ENCODE measurements at regions not wholly inside any gene's neighbourhood (a gene's known extent, or its start where the extent isn't known, plus 50 kb on each side); places are given as distances from the start of the nearest gene placed in this dataset.
"Not testable (repeated sequence)": the region's sequence is repeated elsewhere in the genome, so short reads cannot be mapped to it uniquely, and the experiment has no call there.

DNA sequence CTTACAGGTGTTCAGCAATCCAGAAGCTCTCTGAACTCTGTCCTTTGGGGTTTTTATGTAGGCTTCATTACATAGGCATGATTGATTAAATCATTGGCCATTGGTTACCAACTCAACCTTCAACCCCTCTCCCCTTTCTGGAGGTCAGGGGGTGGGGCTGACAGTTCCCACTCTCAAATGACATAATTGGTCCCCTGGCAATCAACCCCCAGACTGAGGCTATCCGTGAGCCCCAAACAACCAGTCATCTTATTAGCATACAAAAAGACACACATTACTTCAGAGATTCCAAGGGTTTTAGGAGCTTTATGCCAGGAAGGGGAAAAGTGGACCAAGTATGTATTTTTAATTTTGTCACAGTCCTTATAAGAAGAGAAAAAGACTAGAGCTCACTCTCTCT, 92.1 kb downstream of the ZNF467 start:
- Histone ChIP-seq H3K36me3 (replicated peaks; ENCODE audit: insufficient read depth, low read length) (no peaks in the 10 kb centered on the region), H3K79me2 (ENCODE audit: low read length) (no peaks in the 10 kb centered on the region), H3K27me3 (replicated peaks; ENCODE audit: insufficient read depth, low read length) (no peaks in the 10 kb centered on the region), H3K4me2 (ENCODE audit: low read depth, low read length) (no peak overlapping the region), H2AFZ (ENCODE audit: low read length) (no peak overlapping the region), H3K4me1 (ENCODE audit: low read length) (no peaks in the 10 kb centered on the region), H3K9me2 (replicated peaks; ENCODE audit: insufficient read depth, low read length) (no peaks in the 10 kb centered on the region), H3F3A (ENCODE audit: insufficient read depth, low read length) (no peaks in the 10 kb centered on the region), H3K4me3 (ENCODE audit: low read length) (no peak overlapping the region), H3K27ac (ENCODE audit: low read length) (no peak overlapping the region), H4K20me1 (ENCODE audit: insufficient read depth, low read length) (no peaks in the 10 kb centered on the region), H3K9me3 (replicated peaks; ENCODE audit: insufficient read depth, low read length) (no peaks in the 10 kb centered on the region), H3K9ac (ENCODE audit: low read length) (no peak overlapping the region)
- TF ChIP-seq, protein P1, sequence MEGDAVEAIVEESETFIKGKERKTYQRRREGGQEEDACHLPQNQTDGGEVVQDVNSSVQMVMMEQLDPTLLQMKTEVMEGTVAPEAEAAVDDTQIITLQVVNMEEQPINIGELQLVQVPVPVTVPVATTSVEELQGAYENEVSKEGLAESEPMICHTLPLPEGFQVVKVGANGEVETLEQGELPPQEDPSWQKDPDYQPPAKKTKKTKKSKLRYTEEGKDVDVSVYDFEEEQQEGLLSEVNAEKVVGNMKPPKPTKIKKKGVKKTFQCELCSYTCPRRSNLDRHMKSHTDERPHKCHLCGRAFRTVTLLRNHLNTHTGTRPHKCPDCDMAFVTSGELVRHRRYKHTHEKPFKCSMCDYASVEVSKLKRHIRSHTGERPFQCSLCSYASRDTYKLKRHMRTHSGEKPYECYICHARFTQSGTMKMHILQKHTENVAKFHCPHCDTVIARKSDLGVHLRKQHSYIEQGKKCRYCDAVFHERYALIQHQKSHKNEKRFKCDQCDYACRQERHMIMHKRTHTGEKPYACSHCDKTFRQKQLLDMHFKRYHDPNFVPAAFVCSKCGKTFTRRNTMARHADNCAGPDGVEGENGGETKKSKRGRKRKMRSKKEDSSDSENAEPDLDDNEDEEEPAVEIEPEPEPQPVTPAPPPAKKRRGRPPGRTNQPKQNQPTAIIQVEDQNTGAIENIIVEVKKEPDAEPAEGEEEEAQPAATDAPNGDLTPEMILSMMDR (IDR thresholded peaks at IDR 0.05; ENCODE audit: low read length) = no peak
- no peak for TF ChIP-seq EZH2phosphoT487 (IDR thresholded peaks at IDR 0.05; ENCODE audit: low read length)
- no peak for TF ChIP-seq EZH2 (optimal IDR thresholded peaks at IDR 0.05; ENCODE audit: low read depth, low read length)
- DNase-seq = no peak

DNA sequence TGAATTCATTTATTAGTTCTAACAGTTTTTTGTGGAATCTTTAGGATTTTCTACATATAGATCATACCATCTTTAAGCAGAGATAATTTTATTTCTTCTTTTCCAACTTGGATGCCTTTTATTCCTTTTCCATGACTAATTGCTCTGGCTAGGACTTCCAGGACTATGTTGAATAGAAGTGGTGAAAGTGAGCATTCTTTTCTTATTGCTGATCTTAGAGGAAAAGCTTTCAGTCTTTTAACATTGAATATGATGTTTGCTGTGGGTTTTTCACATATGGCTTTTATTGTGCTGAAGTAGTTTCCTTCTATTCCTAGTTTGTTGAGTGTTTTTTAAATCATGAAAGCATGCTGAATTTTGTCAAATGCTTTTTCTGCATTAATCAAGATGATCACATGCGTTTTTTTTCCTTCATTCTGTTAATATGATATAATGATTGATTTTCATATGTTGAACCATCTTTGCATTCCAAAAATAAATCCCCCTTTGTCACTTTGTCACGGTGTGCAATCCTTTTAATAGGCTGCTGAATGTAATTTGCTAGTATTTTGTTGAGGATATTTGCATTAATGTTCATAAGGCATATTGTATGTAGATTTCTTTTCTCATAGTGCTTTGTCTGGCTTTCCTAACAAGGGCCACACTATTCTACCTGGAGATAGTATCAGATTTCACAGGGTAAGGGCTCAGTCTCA, 92.9 kb downstream of the ZNF467 start:
- Histone ChIP-seq H3F3A (ENCODE audit: insufficient read depth, low read length) (no peaks in the 10 kb centered on the region), H3K36me3 (replicated peaks; ENCODE audit: insufficient read depth, low read length) (no peaks in the 10 kb centered on the region), H4K20me1 (ENCODE audit: insufficient read depth, low read length) (no peaks in the 10 kb centered on the region), H3K4me1 (ENCODE audit: low read length) (no peaks in the 10 kb centered on the region), H3K27ac (ENCODE audit: low read length) (no peak overlapping the region), H3K4me2 (ENCODE audit: low read depth, low read length) (no peak overlapping the region), H3K9me2 (replicated peaks; ENCODE audit: insufficient read depth, low read length) (no peaks in the 10 kb centered on the region), H3K79me2 (ENCODE audit: low read length) (no peaks in the 10 kb centered on the region), H3K9ac (ENCODE audit: low read length) (no peak overlapping the region), H3K9me3 (replicated peaks; ENCODE audit: insufficient read depth, low read length) (no peaks in the 10 kb centered on the region), H3K27me3 (replicated peaks; ENCODE audit: insufficient read depth, low read length) (no peaks in the 10 kb centered on the region), H3K4me3 (ENCODE audit: low read length) (no peak overlapping the region), H2AFZ (ENCODE audit: low read length) (no peak overlapping the region)
- no peak for DNase-seq
- no peak for TF ChIP-seq EZH2phosphoT487 (IDR thresholded peaks at IDR 0.05; ENCODE audit: low read length)
- TF ChIP-seq, protein P1 (IDR thresholded peaks at IDR 0.05; ENCODE audit: low read length) = no peak
- no peak for TF ChIP-seq EZH2 (optimal IDR thresholded peaks at IDR 0.05; ENCODE audit: low read depth, low read length)

DNA sequence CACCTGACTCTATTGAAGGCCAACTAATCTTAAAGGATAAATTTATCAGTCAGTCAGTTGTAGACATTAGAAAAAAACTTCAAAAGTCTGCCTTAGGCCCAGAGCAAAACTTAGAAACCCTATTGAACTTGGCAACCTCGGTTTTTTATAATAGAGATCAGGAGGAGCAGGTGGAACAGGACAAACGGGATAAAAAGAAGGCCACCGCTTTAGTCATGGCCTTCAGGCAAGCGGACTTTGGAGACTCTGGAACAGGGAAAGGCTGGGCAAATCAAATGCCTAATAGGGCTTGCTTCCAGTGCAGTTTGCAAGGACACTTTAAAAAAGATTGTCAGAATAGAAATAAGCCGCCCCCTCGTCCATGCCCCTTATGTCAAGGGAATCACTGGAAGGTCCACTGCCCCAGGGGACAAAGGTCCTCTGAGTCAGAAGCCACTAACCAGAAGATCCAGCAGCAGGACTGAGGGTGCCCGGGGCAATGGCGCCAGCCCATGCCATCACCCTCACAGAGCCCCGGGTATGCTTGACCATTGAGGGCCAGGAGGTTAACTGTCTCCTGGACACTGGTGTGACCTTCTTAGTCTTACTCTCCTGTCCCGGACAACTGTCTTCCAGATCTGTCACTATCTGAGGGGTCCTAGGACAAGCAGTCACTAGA, 98.5 kb downstream of the ZNF467 start:
- H3F3A ChIP-seq (ENCODE audit: insufficient read depth, low read length); H3K27ac ChIP-seq (ENCODE audit: low read length); DNase-seq; H2AFZ ChIP-seq (ENCODE audit: low read length); H3K4me3 ChIP-seq (ENCODE audit: low read length); H3K9ac ChIP-seq (ENCODE audit: low read length); H3K27me3 ChIP-seq (replicated peaks; ENCODE audit: insufficient read depth, low read length); H3K4me1 ChIP-seq (ENCODE audit: low read length); H3K79me2 ChIP-seq (ENCODE audit: low read length); H4K20me1 ChIP-seq (ENCODE audit: insufficient read depth, low read length); H3K9me2 ChIP-seq (replicated peaks; ENCODE audit: insufficient read depth, low read length); H3K9me3 ChIP-seq (replicated peaks; ENCODE audit: insufficient read depth, low read length); H3K36me3 ChIP-seq (replicated peaks; ENCODE audit: insufficient read depth, low read length); H3K4me2 ChIP-seq (ENCODE audit: low read depth, low read length): not testable (repeated sequence)

DNA sequence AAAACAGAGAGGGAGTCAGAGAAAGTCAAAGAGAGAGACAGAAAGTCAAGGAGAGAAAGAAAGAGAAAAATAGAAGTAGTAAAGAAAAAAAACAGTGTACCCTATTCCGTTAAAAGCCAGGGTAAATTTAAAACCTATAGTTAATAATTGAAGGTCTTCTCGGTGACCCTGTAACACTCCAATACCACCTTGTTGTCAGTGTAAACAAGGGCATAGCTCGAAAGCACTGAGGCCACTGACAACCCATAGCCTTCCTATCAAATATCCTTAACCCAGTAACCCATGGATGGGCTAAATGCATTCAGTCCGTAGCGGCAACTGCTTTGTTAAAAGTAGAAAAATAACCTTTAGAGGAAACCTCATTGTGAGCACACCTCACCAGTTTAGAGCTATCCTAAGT, 100.4 kb downstream of the ZNF467 start:
- no peaks in the 10 kb centered on the region for H3K9me3 ChIP-seq (replicated peaks; ENCODE audit: insufficient read depth, low read length)
- no peaks in the 10 kb centered on the region for H3K9me2 ChIP-seq (replicated peaks; ENCODE audit: insufficient read depth, low read length)
- H3K9ac ChIP-seq (ENCODE audit: low read length) = no peak overlapping the region

More for the DNA sequence above, 100.4 kb downstream of the ZNF467 start:
- no peak overlapping the region for H3K4me3 ChIP-seq (ENCODE audit: low read length)
- H3F3A ChIP-seq (ENCODE audit: insufficient read depth, low read length) = no peaks in the 10 kb centered on the region
- no peak overlapping the region for H3K27ac ChIP-seq (ENCODE audit: low read length)
- no peak for DNase-seq
- H3K4me2 ChIP-seq (ENCODE audit: low read depth, low read length) = no peak overlapping the region
- H3K27me3 ChIP-seq (replicated peaks; ENCODE audit: insufficient read depth, low read length) = peaks cover 13% of the 10 kb centered on the region
- no peaks in the 10 kb centered on the region for H4K20me1 ChIP-seq (ENCODE audit: insufficient read depth, low read length)
- no peak overlapping the region for H2AFZ ChIP-seq (ENCODE audit: low read length)
- H3K36me3 ChIP-seq (replicated peaks; ENCODE audit: insufficient read depth, low read length) = no peaks in the 10 kb centered on the region
- no peaks in the 10 kb centered on the region for H3K79me2 ChIP-seq (ENCODE audit: low read length)
- TF ChIP-seq, protein P1 (IDR thresholded peaks at IDR 0.05; ENCODE audit: low read length) = no peak
- TF ChIP-seq EZH2 (optimal IDR thresholded peaks at IDR 0.05; ENCODE audit: low read depth, low read length) (no peak), EZH2phosphoT487 (IDR thresholded peaks at IDR 0.05; ENCODE audit: low read length) (no peak)
- no peaks in the 10 kb centered on the region for H3K4me1 ChIP-seq (ENCODE audit: low read length)
